GM18498 (cell line): ENCODE measurements at regions not wholly inside any gene's neighbourhood (a gene's known extent, or its start where the extent isn't known, plus 50 kb on each side); places are given as distances from the start of the nearest gene placed in this dataset.

Experiments
- ATAC-seq: cut with Tn5 transposase; IDR thresholded peaks from one replicate; pipeline ENCODE4 v1.9.1; 2021; ENCODE audit warnings: mild to moderate bottlenecking, moderate library complexity; ENCODE audit not compliant: unreplicated experiment

GRCh38 chr6:43858161-43859153, 88.4 kb downstream of the VEGFA start:
- ATAC-seq: no peak

- no peak for ATAC-seq
These were observed 86.2 kb downstream of the VEGFA start for GRCh38 chr6:43856005-43856765.

DNA sequence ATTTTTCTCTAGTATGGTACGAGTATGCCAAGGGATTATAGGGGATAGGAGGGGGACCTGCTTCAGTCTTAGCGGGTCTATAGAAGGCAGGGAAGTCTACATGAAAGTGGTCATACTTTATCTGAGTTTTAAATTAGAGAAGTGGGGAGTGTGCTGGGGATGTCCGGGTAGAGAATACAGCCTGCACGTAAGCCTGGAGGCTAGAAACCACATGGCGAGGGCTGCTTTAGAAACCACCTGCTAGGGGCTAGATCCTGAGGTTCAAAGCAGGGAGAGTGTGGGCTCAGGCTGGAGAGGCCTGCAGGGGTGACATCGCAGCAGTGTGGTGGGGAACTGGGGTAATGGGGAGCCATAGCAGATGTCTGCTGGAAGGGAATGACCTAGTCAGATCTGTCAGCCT, 85.2 kb downstream of the VEGFA start:
- no peak for ATAC-seq

DNA sequence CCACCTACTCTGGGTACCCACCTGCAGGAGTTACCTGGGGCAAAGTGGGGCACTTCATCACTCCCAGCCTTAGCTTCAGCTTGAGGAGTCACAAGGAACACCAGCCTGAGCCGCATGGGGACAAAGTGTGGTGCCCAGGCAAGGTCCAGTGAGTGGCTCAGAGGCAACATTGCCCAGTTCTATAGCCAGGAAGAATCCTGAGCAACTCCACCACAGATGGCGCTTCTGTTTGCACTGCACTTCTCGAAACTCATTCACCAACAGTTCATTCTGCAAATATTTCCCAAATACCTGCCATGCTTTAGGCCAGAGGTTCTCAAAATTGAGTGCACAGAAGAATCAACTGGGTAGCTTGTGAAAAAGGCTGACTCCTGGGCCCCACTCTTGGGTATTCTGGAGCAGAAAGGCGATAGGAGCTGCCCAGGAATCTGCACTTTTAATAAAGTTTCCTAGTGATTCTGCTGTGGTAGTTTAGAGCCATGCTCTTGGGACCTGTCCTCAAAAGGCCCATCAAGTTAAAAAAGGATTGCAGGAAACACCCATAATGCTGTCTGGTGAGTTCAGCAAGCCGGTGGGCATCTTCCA, 83.1 kb downstream of the VEGFA start:
- no peak for ATAC-seq

GRCh38 chr6:43852350-43852864, 82.4 kb downstream of the VEGFA start:
- ATAC-seq: no peak

GRCh38 chr6:43851204-43851865, 81.3 kb downstream of the VEGFA start:
- no peak for ATAC-seq

DNA sequence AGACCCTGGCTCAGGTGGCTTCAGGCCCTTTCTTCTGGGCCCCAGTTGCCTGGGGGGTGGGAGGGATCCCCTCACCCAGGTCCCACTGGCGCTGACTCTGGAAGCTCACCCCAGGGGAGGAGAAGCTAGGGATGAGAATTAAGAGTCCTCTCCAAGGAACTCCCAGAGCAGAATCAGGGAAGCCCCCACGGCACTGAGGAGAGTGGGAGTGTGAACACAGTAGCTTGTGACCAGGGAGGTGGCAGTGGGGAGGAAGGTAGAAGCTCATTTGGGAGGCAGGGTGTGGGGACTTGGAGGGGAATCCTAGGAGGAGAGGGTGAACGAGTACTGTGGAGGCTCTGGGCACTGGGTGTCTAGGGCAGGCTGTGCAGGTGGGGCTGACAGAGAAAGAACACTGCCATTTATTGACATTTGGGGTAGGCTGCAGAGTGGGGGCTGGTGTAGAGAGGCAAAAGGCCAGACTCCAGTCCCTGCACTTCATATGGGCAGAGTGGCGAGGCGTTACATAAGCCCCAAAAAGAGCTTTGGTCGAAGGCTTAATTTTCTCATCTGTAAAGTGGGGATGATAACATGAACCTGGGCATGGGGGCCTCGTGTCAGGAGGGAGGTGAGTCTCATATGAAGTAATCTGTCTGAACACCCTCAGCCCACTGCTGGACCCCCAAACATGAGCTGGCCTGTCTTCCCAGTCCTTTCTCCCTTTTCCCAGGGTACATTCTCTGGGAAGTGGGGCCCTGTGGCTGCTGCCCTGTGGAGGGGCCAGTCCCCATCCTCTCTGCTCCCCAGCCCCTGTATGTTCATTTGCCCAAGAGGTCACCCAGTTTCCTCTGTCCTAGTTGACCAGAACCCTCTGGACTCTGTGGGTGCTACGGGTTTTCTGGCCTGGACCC, 80.5 kb downstream of the VEGFA start:
- ATAC-seq: no peak

- ATAC-seq: no peak
These were observed 79.8 kb downstream of the VEGFA start for GRCh38 chr6:43849844-43850243.

DNA sequence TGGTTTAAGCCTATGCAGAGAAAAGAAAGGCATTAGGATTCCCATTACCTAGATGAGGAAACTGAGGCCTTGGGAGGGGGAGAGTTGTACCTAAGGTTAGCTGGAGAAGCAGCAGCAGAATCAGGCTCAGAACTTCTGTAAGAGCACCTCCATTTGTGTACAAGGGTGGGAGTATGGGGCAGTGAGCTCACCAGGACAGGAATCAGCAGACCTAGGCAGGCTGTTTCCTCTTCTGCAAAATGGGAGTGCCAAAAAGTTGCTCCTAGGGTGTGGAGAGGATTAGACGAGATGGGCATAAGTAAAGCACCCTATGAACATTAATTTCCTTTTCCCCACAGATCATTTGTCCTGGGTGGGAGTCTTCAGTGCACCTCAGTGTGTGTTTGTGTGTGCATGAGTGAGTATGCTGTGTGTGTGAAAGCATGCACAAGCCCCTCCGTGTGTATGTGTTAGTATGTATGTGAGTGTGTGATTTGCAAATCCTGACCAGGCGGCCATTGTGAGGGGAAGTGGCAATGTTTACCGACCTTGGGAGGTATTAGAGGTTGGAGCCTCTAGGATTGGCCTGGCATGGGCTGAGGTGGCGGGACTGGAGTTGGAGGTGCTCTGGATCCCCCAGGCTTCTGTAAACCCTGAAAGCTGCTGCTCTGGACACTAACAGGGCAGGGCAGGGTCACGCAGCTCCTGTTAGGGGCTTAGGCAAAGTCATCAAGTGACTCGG, 78.8 kb downstream of the VEGFA start:
- no peak for ATAC-seq

- no peak for ATAC-seq
These were observed 78.0 kb downstream of the VEGFA start for GRCh38 chr6:43847741-43848630.

DNA sequence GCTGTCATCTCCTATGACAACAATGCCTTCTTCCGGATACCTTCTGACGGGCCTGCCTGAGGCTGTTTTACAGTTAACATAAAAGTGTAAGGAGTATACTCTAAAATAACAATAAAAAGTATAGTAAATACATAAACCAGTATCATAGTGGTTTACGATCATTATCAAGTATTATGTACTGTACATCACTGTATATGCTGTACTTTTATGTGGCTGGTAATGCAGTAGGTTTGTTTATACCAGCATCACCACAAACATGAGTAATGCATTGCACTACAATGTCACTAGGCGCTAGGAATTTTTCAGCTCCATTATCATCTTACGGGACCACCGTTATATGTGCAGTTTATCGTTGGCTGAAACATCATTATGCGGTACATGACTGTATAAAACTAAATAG, 76.5 kb downstream of the VEGFA start:
- no peak for ATAC-seq

GRCh38 chr6:43845646-43846045, 75.6 kb downstream of the VEGFA start:
- no peak for ATAC-seq

DNA sequence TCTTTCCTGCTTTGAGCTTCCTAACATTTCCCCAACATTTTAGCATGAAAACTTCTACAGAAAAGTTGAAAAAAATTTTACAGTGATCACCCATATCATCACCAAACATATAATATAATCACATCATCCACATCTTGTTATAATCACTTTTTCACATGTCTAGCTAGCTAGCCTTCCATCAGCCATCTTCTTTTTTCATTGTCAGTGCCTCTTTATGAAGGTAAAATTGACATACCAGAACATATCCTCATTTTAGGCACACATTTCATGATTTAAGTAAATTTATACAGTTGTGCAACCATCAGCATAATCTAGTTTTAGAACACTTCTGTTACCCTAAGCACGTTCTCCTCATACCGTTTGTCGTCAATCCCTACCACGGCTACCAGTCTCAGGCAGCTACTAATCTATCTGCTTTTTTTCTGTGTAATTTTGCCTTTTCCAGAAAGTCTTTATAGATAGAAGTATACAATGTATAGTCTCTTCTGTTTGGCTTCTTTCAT, 73.7 kb downstream of the VEGFA start:
- ATAC-seq: no peak

- no peak for ATAC-seq
These were observed 73.2 kb downstream of the VEGFA start for GRCh38 chr6:43843097-43843645.

- no peak for ATAC-seq
These were observed 72.3 kb downstream of the VEGFA start for GRCh38 chr6:43842231-43842794.

- no peak for ATAC-seq
These were observed 70.6 kb downstream of the VEGFA start for GRCh38 chr6:43840490-43841218.
